KMS-11 (cell line): ENCODE measurements at regions not wholly inside any gene's neighbourhood (a gene's known extent, or its start where the extent isn't known, plus 50 kb on each side); places are given as distances from the start of the nearest gene placed in this dataset.

Source experiments
- H2AFZ ChIP-seq: fragments of 200-600 bp; sonication (generic); 2 replicates; pipeline ENCODE4 v1.6.1; 2016; ENCODE audit warnings: antibody characterized with exemption, mixed run types, low read depth
- H3K27ac ChIP-seq: fragments of 200-600 bp; sonication (generic); 2 replicates; pipeline ENCODE4 v1.6.1; 2016; ENCODE audit warnings: mild to moderate bottlenecking, mixed run types
- H3K27me3 ChIP-seq: fragments of 200-600 bp; sonication (generic); 2 replicates; pipeline ENCODE4 v1.6.1; 2017; ENCODE audit warnings: mild to moderate bottlenecking, low read depth, mixed run types, moderate library complexity; ENCODE audit not compliant: insufficient read depth
- H3K36me3 ChIP-seq: fragments of 200-600 bp; sonication (generic); 2 replicates; pipeline ENCODE4 v1.6.1; 2017; ENCODE audit warnings: mild to moderate bottlenecking, mixed run types; ENCODE audit not compliant: insufficient read depth
- H3K4me1 ChIP-seq: fragments of 200-600 bp; sonication (generic); 2 replicates; pipeline ENCODE4 v1.6.1; 2016; ENCODE audit warnings: mild to moderate bottlenecking, low read depth, mixed run types; ENCODE audit not compliant: poor library complexity, severe bottlenecking
- H3K4me2 ChIP-seq: fragments of 200-600 bp; sonication (generic); 2 replicates; pipeline ENCODE4 v1.7.0; 2016; ENCODE audit warnings: mild to moderate bottlenecking, mixed run types
- H3K4me3 ChIP-seq: fragments of 200-600 bp; sonication (generic); IDR thresholded peaks from 2 replicates; pipeline ENCODE4 v1.6.1; 2017; ENCODE audit warnings: low read depth, low read length, mixed read lengths; ENCODE audit not compliant: insufficient read depth
- H3K79me2 ChIP-seq: fragments of 200-600 bp; sonication (generic); 2 replicates; pipeline ENCODE4 v1.6.1; 2016; ENCODE audit warnings: low read depth, mixed run types; ENCODE audit not compliant: insufficient read depth
- H3K9ac ChIP-seq: fragments of 200-600 bp; sonication (generic); 2 replicates; pipeline ENCODE4 v1.6.1; 2016; ENCODE audit warnings: mild to moderate bottlenecking, mixed run types
- H4K20me1 ChIP-seq: fragments of 200-600 bp; sonication (generic); 2 replicates; pipeline ENCODE4 v1.6.1; 2016; ENCODE audit warnings: mild to moderate bottlenecking, mixed run types; ENCODE audit not compliant: insufficient read depth
- TF ChIP-seq, protein P1 (sequence below): fragments of 200-600 bp; sonication (generic); conservative IDR thresholded peaks from 2 replicates; pipeline ENCODE4 v1.6.1; 2017; ENCODE audit warnings: low read depth, mild to moderate bottlenecking, antibody characterized with exemption, low read length, moderate library complexity, mixed read lengths

DNA sequence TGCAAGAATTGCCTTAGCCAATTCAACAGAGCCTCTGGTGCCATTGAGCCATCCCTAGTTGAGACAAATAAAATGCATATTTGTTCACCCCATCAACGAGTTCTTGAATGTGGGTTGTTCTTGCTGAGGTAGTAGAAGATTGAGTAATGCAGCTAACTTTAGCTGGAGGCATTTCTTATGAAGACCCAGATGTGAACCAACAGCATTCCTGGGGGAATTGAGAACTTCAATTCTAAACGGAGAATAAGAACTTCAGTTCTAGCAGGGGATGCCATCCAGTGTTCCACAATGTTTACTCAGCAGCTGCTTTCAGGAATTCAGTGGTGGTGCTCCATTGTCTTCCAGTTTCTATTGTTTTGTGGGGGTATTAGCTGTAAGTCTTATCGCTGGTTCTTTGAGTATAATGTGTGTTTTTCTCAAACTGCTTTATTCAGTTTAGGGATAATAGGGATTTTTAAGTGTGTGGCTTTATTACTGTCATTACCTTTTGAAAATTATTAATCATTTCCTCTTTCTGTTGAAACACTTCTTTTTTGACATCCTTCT is 1968.2 kb upstream of the NUDT12 start:
- Histone ChIP-seq H3K79me2 (no peaks in the 10 kb centered on the region), H3K4me1 (no peaks in the 10 kb centered on the region), H3K36me3 (no peaks in the 10 kb centered on the region), H3K27ac (no peak overlapping the region), H2AFZ (no peak overlapping the region), H3K4me2 (no peak overlapping the region), H3K27me3 (no peaks in the 10 kb centered on the region), H4K20me1 (no peaks in the 10 kb centered on the region), H3K9ac (no peak overlapping the region), H3K4me3 (no peak overlapping the region)
- TF ChIP-seq, protein P1, sequence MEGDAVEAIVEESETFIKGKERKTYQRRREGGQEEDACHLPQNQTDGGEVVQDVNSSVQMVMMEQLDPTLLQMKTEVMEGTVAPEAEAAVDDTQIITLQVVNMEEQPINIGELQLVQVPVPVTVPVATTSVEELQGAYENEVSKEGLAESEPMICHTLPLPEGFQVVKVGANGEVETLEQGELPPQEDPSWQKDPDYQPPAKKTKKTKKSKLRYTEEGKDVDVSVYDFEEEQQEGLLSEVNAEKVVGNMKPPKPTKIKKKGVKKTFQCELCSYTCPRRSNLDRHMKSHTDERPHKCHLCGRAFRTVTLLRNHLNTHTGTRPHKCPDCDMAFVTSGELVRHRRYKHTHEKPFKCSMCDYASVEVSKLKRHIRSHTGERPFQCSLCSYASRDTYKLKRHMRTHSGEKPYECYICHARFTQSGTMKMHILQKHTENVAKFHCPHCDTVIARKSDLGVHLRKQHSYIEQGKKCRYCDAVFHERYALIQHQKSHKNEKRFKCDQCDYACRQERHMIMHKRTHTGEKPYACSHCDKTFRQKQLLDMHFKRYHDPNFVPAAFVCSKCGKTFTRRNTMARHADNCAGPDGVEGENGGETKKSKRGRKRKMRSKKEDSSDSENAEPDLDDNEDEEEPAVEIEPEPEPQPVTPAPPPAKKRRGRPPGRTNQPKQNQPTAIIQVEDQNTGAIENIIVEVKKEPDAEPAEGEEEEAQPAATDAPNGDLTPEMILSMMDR, result no peak

DNA sequence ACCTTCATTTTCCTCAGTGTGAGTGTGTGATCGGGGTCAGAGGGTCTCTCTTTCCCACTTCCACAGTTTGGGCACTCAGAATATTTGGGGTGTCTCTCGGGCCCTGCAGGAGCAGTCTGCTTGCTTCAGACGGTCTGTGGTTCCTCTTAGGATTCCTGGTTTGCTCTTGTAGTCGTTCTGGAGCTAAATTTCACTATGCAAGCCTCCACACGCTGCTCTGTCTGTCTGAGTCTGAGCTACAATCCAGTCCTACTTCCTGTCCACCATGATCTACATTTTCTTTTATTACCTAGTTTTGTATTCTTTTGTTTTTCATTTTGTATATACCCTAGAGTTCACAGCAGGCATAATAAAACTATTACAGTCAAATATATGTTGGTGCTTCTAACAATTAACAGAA is 1967.3 kb upstream of the NUDT12 start:
- Histone ChIP-seq H3K9ac (no peak overlapping the region), H3K27ac (no peak overlapping the region), H3K27me3 (no peaks in the 10 kb centered on the region), H3K79me2 (no peaks in the 10 kb centered on the region), H4K20me1 (no peaks in the 10 kb centered on the region), H3K4me2 (no peak overlapping the region), H2AFZ (no peak overlapping the region), H3K4me3 (no peak overlapping the region), H3K36me3 (no peaks in the 10 kb centered on the region), H3K4me1 (no peaks in the 10 kb centered on the region)
- TF ChIP-seq, protein P1, result no peak

DNA sequence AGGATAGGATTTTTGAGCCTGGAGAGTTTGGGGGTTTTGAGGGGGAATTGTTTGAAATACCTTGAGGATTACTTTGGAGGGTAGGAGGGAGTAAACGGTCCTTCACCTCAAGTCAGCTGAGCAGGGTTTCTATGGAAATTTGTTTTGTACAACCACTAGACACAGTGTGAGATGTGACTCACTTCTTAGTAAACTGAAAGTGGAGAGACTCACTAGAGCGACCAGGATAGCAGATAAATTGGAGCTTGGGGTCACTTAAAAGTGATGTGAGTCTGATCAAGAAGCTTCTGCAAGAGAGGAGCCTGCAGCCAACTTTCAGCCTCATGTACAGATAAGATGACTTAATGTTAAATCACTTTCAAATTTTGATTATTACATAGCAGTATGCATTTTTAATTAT is 1945.9 kb upstream of the NUDT12 start:
- Histone ChIP-seq H4K20me1 (no peaks in the 10 kb centered on the region), H3K36me3 (no peaks in the 10 kb centered on the region), H3K9ac (no peak overlapping the region), H3K27ac (no peak overlapping the region), H3K27me3 (no peaks in the 10 kb centered on the region), H2AFZ (no peak overlapping the region), H3K4me3 (no peak overlapping the region), H3K79me2 (no peaks in the 10 kb centered on the region), H3K4me2 (no peak overlapping the region), H3K4me1 (no peaks in the 10 kb centered on the region)
- TF ChIP-seq, protein P1, result no peak

DNA sequence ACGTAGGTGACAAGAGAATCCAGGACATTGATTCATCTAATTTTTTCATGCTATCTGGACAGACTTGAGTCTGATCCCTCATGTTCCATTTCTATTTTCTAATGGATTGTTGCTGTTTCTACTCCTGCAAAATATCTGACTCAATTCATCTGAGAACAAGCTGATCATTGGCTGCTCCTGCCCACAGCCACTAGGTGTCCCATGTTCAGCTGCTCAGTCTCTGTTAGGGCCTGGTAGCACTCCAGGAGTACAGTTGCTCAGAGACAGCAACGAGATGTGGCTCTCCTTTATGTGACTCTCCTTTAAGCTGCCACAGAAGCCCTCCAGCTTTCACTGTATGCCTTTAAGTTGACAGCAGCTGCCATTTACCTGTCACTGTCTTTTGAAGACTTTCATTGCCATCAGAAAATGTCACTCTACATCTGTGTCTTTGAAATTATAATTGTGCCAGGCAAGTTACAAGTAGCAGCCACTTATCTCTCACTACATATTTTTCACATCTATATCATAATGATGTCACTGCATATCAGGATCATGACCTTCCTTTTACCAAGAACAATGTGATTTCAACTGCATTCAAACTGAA is 1944.2 kb upstream of the NUDT12 start:
- H4K20me1 ChIP-seq, result no peaks in the 10 kb centered on the region
- no peak overlapping the region for H3K9ac ChIP-seq
- H2AFZ ChIP-seq, result no peak overlapping the region

More for the DNA sequence above, 1944.2 kb upstream of the NUDT12 start:
- no peak overlapping the region for H3K4me3 ChIP-seq
- no peaks in the 10 kb centered on the region for H3K36me3 ChIP-seq
- no peaks in the 10 kb centered on the region for H3K79me2 ChIP-seq
- TF ChIP-seq, protein P1, result peak; percentile 35; the same call in 1 of the 2 replicates
- H3K27ac ChIP-seq, result no peak overlapping the region
- H3K4me2 ChIP-seq, result no peak overlapping the region
- H3K4me1 ChIP-seq, result no peaks in the 10 kb centered on the region
- no peaks in the 10 kb centered on the region for H3K27me3 ChIP-seq
